ENCODE measurements at regions not wholly inside any gene's neighbourhood (a gene's known extent, or its start where the extent isn't known, plus 50 kb on each side); places are given as distances from the start of the nearest gene placed in this dataset.

DNA sequence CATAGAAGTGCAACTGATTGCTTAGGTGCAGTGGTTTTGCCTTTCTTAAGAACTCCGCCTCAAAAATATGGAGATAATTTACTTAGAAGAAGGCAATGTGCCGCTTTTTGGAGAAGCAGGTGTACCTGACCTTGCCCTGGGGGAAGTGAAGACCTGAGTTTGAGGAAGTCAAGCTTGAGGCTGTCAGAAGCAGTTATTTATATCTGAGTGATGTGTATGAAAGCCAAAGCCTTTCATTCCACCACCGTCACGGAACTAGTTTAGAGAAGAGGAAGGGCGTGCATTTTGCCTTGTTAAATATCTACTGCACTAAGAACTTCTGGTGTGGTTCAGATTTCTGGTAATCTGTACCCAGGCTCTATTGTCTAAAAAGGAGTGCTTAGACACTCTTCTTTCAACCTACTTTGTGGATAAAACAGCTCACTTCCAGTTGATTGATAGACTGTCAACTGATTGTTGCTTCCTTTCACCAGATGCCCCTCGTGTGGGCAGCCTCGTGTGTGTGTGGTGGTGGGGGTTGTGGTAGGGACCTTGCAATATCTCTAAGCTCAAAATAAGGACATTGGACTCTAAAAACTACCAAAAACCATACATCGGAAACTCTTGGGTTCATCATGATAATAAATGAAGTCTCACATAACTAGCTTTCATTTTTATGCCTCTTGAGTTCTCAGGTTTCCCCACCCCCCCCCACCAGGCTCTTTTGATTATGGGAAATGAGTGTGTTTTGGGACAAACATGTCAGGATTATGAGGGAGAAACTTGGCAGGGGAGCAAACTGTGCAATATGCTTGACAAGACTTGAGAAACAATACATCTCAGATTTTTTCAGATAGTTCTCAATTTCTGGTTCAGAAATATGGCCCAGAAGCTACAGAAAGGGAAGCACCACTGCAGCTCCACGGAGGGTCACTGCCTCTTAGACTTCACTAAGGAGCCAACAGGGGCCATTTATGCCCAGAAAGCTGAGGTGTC, 78.6 kb downstream of the ARF6 start:
- DNase-seq (ENCODE audit: low read depth) = peak; percentile 9

DNA sequence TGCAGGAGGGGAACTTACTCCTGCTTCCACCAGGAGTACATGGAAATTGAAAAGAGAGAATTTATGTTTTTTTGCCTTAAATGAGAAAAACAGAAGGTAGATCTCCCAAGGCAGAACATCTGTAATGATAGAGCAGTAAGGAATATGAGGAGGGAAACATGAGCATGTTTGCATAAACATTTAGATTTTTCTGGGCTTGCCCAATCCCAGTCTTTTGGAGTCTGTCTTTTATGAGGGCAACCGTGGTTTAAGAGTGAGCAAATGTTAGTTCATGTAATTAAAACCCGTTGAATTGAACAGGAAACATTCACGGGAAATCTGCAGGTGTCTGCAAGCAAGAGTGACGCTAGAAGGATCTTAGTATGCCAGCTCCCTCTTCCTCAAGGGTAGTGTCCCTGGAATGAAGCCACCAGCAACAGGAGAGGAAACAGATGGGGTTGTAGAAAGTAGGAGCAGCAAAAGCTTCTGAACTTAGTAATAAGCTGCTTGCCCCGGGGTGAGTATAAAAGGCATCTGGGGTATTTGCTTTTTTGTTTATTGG, 79.3 kb downstream of the ARF6 start:
- DNase-seq (ENCODE audit: low read depth) = peak; percentile 83

DNA sequence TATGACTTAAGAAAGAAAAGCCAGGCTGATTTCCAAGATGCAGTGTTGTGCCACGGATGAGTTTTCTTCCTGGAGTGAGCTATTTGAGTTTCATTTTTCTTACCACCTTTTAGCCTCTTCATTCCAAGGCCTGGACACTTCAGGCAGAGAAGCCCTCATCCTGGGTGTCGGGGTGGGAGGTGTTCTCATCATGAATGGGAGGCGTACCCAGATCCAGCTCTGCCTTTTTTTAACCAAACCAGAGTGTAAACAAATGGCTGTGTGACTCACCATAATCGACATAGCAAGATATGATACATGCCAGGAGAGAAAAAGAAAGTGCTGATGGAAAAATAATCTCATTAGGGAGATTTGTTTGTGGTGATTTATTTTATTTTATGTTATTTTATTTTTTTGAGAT, 79.9 kb downstream of the ARF6 start:
- peak; percentile 90 for DNase-seq (ENCODE audit: low read depth)

DNA sequence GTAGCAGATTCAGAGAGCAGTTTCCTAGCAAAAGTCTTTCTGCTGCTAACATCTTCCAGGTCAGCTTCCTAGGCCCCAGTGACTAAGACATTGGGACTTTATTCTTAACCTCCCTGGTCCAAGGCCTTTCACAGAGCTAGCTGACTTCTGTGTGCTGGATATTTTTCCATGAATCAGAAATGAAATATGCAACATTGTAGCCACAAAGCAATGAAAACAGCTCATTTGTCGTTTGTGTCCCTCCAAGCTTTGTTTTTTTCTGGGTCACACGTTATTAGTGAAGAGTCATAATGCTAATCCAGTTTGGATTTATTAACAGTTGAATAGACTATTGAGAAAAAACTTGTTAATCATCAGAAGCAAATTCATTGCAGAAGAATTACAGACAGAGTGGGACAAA, 82.4 kb downstream of the ARF6 start:
- DNase-seq (ENCODE audit: low read depth) = peak; percentile 90

DNA sequence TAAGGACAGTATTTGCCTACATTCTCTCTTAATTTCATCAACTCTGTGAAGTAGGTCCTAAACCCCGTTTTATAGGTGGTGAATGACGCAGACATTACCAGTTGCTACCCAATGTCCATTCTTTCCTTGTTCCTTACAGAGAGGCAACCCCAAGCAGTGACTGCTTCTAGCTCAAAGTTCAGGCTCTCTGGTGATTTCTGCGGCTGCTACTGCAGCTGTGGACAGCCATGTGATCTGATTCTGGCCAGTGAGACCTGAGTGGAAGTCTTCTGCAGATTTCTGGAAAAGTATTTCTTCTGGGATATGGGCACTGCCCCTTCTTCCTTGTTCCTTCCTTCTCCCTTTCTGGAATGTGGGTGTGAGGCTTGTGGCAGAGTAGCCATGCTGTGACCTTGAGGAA, 82.9 kb downstream of the ARF6 start:
- DNase-seq (ENCODE audit: low read depth) = peak; percentile 46

DNA sequence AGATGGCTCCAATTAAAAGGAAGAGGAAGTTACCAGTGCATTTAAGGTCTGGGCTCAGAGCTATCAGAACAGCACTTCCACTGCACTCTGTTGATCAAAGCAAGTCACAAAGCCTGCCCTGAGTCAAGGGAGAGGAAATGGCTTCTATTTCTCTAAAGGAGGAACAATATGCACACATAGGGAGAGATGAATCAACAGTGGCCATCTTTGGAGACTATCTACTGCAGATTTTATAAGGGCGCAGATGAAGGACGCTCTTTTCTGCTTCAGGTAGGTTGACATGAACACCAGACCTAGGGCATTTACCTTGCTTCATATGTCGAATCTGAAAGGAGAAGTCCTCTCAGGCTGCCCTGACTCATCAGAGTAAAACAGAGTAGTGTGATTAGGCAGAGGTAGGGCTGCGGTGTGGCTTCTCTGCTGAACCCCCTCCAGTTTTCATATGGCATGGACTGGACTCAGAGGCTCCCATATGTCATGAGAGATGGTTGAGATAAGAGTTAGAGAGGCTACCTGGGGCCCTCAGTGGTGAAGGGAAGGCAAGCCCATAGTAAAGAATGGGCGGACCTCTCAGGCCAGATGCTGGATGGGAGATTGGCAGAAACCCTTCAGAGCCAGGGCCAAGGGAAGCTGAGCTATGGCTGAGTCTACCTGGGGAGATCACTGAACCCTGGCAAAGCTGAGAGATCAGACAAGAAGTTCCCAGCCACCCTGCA, 84.4 kb downstream of the ARF6 start:
- DNase-seq (ENCODE audit: low read depth) = no peak

DNA sequence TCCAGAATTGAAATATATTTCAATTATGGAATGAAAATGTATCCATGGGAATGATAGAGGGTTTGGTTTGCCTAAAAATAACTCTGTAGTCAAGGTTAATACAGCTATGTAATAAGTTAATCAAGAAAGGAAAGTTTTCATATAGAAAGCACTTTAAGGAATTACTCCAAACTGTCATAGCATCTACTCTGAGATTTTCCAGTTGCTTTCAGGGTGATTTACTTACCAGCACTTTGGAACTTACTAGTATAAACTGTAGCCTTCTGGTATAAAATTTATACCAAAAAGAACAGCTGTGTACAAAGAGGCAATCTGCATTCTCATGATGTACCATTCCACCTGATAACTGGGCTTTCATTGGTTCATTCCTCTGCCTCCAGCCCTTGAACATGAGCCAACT, 87.1 kb downstream of the ARF6 start:
- no peak for DNase-seq (ENCODE audit: low read depth)

DNA sequence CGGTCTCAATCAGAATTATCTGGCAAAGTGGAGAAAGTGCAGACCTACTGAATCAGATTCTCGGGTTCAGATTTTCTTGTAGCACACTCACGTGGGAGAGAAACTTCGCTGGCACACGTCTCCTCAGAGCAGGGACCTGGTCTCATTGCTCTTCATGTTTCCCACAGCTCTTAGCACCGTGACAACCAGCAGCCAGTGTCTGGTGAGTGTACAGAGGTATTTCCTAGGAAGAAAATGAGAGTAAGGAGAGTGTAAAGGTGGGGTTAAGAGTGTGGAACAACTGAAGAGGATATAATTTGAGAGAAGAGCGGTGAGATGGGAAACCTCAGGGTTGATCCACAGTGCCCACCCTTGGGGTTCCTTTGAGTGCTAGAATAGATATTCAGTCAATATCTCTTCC, 89.2 kb downstream of the ARF6 start:
- DNase-seq (ENCODE audit: low read depth) = peak; percentile 6

DNA sequence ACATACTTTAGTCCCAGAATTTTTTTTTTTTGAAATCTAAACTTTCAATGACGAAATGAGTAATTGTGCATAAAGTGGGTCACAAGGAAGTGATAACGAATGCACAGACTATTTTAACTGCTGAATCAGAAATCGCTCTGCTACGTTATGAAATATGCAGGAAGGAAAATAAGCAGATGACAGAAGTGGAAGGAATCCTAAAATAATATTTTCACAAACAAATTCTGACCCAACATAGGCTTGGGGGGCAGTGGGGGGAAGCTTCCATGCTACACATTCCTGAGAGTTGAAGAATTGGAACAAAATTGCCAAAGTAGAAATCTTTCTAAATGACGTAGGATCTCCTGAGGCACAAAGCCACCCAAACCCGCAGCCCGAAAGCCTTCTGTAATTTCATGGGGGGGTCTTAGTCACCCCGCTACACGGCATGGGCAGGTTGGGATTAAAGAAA, 89.6 kb downstream of the ARF6 start:
- DNase-seq (ENCODE audit: low read depth) = peak; percentile 69

DNA sequence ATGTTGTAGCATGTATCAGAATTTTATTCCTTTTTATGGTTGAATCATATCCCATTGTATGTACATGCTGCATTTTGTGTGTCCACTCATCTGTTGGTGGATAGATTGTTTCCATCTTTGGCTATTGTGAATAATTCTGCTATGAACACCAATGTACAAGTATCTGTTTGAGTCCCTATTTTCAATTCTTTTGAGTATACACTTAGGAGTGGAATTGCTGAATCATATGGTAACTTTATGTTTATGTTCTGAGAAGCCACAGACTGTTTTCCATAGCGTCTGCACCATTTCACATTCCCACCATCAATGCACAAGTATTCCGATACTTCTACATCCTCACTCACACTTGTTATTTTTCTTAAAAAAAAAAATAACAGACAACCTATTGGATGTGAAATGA, 91.5 kb downstream of the ARF6 start:
- no peak for DNase-seq (ENCODE audit: low read depth)

DNA sequence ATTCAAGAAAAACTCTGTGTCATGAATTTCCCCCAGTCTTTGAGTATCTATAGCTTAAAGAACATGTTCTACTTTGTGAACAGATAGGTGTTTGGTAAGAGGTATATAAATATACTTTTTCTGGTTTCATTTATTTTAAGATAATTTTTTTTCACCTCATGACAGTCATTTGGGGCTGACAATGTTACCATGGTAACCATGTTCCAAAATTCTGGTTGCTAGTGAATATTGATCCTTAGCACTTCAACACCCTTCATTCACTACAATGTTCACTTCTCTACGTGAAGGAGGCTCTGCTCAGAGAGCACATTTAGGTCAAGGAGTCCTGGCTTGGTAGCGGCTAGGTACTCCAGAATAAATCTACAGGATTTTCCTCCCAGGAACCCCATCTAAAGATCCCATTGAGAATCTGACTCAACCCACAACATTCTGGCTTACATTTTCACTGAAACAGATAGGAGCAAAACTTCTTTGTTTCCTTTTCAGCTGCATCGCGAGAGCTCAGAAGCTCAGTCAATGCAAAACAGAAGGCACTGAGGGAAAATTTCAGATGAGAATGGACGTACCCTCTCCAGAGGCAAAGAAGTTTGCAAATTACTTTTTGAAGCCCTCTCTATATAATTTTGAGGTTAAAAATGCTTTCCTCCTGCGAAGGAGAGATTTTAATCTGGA, 93.6 kb downstream of the ARF6 start:
- DNase-seq (ENCODE audit: low read depth) = peak; percentile 39

DNA sequence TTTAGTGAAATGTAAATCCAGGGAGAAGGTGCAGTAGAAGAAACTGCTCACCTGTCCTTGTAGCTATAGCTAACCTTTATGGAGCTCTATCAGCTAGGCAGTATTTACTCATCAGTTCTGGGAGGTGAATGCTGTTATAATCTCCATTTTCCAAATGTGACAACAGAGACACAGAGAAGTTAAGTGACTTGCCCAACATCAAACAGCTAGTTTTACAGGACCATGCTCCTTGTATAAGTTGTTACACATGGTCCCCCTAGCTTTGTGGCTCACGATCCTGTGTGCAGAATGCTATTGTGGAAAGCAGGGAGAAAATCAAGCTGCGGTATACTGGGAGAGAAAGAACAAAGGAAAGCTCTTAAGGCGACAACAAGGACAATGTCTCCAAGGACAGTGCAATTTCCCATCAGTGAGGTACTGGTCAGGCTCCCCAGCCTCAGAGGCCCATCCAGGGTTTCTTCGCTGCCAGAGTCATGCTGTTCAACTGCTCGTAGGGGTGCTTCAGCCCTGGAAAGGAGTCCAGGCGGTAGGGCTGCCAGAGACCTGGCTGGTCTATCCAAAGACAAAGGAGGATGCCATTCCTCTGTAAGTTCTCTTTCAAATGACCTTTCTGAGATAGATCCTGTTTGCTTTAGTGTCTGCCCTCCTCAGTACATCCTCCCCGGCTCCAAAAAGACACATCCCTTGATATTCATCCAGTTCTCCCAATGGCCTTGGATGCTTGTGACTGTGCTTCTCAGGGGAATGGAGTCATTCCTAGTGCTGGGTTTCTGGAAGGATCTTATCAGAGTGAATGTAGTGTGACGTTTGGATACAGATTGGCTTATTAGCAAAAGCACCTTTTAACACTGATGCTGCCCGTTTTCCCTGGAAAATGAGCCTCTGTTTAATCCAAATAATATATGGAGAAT, 95.5 kb downstream of the ARF6 start:
- no peak for DNase-seq (ENCODE audit: low read depth)

DNA sequence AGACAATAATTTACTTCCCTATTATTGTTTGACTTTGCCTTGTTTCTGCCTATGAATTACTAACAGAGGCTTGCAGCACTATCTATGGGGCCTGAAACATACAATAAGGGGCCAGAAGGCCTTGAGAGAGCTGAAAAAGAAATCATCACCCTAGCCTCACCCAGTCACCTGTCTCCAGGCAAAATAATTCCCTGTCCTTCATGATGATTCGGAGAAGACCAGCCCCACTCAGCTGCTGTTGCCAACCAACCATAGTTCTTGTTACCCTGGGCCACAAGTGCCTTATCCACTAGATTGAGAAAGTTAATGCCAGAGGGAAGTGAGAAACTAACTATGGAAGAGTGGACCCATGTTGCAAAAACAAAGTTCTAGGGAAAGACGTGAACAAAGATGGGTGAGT, 97.1 kb downstream of the ARF6 start:
- DNase-seq (ENCODE audit: low read depth) = no peak

DNA sequence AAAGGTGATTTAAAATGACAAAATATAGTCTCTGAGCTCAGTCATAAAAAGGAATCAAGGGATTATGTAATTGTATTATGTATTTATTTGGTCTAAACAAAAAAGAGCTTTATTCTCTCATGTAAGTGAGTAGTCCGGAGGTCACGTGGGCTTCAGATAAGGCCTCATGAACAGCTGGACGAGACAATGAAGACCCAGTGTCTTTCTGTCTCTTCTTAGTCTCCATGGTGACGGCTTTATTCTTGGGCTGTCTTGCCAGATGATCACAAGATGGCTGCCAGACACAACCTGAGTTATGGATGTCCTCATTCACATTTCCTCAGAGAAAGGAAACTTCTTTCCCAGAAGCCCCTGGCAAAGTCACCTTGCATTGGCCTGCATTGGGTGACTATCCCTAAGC, 98.6 kb downstream of the ARF6 start:
- DNase-seq (ENCODE audit: low read depth) = peak; percentile 38

DNA sequence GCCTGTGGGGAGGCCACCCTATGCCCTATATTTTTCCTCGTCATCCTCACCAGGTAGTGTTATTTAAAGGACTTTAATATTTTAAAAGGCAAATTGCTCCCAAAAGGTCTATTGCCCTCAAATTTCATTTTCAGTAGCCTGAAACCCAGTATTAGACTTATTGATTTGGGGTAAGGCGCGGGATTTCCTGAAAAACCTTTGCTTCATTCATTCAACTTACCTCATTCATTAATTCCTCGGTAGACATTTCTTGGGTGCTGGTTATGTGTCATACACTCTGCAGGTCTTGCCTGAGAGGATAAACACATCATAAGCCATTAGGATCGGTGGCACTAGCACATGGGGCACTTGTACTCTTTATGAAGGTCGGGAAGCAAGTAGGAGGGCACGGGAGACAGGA, 99.2 kb downstream of the ARF6 start:
- no peak for DNase-seq (ENCODE audit: low read depth)

DNA sequence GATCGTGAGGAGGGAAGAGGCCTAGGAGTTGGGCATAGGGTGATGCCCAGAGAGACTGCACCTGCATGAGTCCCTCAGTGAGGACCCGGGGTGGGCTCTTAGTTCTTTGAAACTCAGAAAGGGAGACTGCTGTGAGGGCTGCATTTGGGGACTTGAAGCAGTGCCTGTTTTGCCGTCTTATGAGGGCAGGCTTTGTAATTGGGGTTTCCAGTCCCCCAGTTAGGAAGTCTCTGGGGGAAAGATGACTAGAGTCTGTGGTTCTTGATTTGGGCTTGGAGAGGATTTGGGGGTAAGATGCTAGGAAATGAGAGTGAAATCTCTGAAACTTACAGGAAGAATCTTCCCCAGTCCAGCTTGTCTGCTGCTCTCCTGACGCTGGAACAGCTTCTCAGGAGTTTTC, 99.6 kb downstream of the ARF6 start:
- no peak for DNase-seq (ENCODE audit: low read depth)

DNA sequence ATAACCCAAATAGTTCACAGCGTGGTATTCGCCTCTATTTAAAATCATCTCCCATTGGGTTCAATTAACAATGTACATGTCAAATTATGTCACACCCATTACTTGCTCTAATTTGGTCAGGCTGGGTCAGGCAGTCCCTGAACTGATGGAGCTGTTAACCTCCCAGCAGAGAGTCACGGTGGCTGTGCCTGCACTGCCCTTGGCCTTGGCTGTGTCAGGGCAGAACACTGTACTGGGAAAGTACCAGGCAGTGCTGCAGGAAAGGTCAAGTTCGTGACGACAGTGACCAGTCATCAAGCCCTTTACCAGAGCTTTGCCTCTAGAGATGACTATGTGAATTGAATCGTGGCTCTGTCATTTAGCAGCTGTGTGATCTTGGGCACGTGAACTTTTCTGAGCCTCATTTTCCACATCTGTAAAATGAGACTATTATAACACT, 100.0 kb downstream of the ARF6 start:
- DNase-seq (ENCODE audit: low read depth) = peak; percentile 88

DNA sequence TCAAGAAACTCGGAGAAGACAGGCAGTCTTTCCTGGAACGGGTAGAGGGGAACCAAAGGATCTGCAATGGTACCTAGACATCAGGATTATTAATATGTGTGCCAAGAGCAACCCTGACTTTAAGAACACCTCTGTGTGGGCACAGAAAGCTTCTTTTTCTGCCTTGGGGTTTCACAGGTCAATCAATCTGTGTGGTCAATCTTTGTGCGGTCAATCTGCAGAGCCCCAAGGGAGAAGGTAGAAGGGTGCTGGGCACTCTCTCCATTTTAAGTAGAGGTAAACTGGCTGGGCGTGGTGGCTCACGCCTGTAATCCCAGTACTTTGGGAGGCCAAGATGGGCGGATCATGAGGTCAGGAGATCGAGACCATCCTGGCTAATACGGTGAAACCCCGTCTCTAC, 100.7 kb downstream of the ARF6 start:
- no peak for DNase-seq (ENCODE audit: low read depth)

DNA sequence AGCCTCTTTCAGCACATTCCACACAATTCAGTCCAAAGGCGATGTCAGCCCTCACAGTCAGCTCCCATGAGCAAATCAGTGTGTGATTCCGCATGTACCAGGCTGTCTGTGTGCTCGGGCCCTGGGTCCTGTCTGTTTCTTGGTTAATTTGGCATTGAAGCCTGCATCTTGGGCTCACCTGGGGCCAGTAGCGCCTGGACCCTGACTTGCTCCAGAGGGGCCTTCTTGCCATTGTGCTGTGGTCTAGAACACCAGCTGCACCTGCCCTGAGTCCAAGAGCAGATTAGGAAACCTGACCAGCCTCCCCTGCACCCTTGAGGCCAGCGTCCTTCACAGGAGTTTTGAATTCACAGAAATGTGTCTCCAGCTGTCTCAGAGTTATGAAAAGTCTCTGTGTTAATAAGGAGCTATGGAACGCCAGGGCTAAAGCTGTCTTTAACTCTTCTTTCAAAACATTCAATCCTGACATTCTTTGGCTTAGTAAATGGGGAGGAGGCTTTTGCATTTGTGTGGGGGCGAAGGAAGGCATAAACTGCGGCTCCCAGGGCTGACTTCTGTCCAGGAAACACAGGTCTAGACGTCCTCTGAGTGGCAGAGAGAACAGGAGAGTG, 102.2 kb downstream of the ARF6 start:
- no peak for DNase-seq (ENCODE audit: low read depth)

DNA sequence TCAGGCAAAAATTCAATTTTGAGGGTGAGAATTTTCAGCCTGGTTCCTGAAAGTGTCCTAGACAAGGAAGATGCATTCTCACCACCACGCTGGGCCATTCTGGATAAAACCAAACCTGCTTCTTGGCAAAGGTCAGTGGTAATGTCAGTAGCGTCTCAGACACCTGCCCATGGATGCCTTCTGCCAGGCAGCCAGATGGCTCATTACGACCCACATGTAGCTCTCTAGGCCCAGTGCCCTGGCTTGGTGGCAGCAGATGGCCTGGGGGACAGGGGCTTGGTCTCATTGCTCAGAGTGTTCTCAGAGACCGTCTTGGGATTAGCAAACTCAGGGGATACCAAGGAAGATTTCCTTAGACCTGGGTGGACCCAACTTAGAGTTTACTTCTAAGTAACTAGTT, 105.1 kb downstream of the ARF6 start:
- DNase-seq (ENCODE audit: low read depth) = no peak

All from RPMI7951 (cell line).